WI38 (cell line): ENCODE measurements at regions not wholly inside any gene's neighbourhood (a gene's known extent, or its start where the extent isn't known, plus 50 kb on each side); places are given as distances from the start of the nearest gene placed in this dataset.

Experiments used
- H3K4me3 ChIP-seq: 2 replicates; pipeline ENCODE4 v1.5.1; 2011; ENCODE audit warnings: low read depth, mild to moderate bottlenecking, control low read depth, low read length
- TF ChIP-seq, protein P1 (sequence below): IDR thresholded peaks from 2 replicates; pipeline ENCODE4 v1.5.1; 2012; ENCODE audit warnings: low read depth, mild to moderate bottlenecking, control low read depth, low read length

DNA sequence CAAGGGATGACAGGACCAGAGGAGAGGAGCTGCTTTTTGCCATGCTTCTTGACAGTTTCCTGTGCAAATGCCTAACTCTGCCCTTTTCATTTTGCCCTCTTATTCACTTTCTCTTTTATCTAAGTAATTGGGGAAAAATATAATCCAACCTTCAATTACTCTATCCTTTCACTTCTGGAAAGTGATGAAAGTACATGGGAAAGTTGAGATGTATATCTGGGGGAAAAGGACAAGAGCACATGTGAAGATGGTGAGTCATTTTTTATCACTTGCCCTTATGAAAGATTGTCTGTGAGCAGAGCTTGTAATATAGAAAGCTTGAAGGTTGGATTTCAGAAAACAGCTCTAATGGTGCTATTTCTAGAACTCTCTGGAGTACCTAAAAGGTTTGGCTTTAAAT lies 1070.7 kb downstream of the CNTNAP5 start:
- TF ChIP-seq, protein P1, sequence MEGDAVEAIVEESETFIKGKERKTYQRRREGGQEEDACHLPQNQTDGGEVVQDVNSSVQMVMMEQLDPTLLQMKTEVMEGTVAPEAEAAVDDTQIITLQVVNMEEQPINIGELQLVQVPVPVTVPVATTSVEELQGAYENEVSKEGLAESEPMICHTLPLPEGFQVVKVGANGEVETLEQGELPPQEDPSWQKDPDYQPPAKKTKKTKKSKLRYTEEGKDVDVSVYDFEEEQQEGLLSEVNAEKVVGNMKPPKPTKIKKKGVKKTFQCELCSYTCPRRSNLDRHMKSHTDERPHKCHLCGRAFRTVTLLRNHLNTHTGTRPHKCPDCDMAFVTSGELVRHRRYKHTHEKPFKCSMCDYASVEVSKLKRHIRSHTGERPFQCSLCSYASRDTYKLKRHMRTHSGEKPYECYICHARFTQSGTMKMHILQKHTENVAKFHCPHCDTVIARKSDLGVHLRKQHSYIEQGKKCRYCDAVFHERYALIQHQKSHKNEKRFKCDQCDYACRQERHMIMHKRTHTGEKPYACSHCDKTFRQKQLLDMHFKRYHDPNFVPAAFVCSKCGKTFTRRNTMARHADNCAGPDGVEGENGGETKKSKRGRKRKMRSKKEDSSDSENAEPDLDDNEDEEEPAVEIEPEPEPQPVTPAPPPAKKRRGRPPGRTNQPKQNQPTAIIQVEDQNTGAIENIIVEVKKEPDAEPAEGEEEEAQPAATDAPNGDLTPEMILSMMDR = no peak
- H3K4me3 ChIP-seq = no peak overlapping the region

DNA sequence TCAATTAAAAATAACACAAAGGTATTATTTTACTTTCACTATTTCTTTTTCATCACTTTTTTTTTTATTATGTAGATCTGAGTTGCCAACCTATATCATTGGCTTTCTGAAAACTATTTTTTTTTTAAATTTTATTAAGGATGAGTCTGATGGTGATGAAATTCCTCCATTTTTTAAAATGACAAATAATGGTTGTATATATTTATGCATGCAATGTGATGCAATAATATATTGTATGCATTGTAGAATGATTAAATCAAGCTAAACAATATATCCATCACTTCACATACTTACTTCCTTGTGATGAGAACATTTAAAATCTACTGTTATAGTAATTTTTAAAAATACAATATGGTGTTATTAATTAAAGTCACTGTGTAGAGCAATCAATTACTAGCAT lies 1081.6 kb downstream of the CNTNAP5 start:
- TF ChIP-seq, protein P1 = no peak
- H3K4me3 ChIP-seq = no peak overlapping the region

DNA sequence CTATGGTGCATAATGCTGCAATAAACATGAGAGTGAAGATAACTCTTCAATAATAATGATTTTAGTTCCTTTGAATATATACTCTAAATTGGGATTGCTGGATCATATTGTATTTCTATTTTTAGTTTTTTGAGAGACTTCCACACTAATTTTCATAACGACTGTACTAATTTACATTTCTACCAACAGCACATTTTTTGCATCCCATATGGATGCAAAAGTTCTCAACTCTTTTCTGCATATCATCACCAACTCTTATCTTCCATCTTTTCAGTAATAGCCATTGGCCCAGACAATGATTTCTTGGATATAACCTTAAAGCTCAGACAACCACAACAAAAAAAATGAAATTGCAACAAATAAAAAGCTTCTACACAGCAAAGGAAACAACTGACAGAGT lies 1082.4 kb downstream of the CNTNAP5 start:
- TF ChIP-seq, protein P1 = no peak

GRCh38 chr2:125108251-125108650 lies 1083.2 kb downstream of the CNTNAP5 start:
- TF ChIP-seq, protein P1 = no peak

More for the DNA sequence above, 1082.4 kb downstream of the CNTNAP5 start:
- H3K4me3 ChIP-seq = no peak overlapping the region

DNA sequence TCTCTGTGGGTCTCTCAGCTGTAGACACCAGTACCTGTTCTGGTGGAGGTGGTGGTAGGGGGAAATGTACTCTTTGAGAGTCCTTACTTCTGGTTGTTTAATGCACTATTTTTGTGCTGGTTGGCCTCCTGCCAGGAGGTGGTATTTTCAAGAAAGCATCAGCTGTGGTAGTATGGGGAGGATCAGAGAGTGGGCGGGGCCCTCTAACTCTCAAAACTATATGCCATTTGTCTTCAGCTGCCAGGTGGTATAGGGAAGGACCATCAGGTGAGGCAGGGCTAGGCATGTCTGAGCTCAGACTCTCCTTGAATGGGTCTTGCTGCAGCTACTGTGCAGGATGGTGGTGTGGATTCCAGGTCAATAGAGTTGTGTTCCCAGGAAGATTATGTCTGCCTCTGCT lies 1100.8 kb downstream of the CNTNAP5 start:
- TF ChIP-seq, protein P1 = no peak
- no peak overlapping the region for H3K4me3 ChIP-seq

More at GRCh38 chr2:125108251-125108650, 1083.2 kb downstream of the CNTNAP5 start:
- no peak overlapping the region for H3K4me3 ChIP-seq

DNA sequence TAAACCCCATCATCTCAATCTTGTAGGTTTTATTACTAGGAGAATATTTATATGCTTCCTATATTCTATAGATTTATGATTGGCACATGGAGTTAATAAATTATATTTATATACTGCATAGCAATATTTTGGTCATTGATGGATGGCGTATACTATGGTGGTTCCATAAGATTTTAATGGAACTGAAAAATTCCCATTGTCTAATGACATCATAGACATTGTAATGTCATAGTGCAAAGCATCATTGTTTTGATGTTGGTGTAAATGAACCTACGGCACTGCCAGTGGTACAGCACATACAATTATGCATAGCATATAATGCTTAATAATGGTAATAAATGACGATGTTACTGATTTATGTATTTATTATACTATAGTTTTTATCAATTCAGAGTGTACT lies 1135.9 kb downstream of the CNTNAP5 start:
- TF ChIP-seq, protein P1 = no peak
- no peak overlapping the region for H3K4me3 ChIP-seq

DNA sequence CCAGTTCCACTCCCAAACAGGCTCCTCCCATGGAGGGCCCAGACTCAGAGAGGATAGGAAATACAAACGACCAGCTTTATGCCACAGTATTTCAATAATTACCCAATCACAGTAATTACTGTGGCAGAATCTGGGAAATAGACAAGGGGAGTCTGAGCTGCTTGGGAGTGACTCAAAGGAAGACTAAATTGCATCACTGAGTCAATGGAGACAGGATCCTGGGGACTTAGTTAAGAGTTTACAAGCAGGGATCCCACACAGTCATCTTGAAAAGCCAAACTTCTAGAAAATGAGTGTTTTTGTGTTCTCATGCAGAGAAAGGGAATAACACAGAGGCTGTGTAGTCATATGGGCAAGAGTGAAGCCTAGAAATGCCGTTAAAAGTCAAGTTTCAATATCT lies 1142.1 kb downstream of the CNTNAP5 start:
- TF ChIP-seq, protein P1 = no peak
- no peak overlapping the region for H3K4me3 ChIP-seq
